Loucy (cell line): ENCODE measurements at regions not wholly inside any gene's neighbourhood (a gene's known extent, or its start where the extent isn't known, plus 50 kb on each side); places are given as distances from the start of the nearest gene placed in this dataset.

ENCODE experiments used
- H2AFZ ChIP-seq: fragments of 200-600 bp; sonication (generic); 2 replicates; pipeline ENCODE4 v1.6.0; 2016; ENCODE audit warnings: antibody characterized with exemption, mild to moderate bottlenecking, low read length, moderate library complexity
- H3F3A ChIP-seq: fragments of 200-600 bp; 2 replicates; pipeline ENCODE4 v1.6.0; 2016; ENCODE audit warnings: antibody characterized with exemption, low read depth, mild to moderate bottlenecking
- H3K27me3 ChIP-seq: fragments of 200-600 bp; sonication (generic); 2 replicates; pipeline ENCODE4 v1.6.1; 2014; ENCODE audit warnings: low read length, mild to moderate bottlenecking; ENCODE audit not compliant: insufficient read depth, poor library complexity, severe bottlenecking
- H3K36me3 ChIP-seq: fragments of 200-600 bp; sonication (generic); 2 replicates; pipeline ENCODE4 v1.6.1; 2016; ENCODE audit warnings: low read length; ENCODE audit not compliant: insufficient read depth
- H3K4me1 ChIP-seq: fragments of 200-600 bp; sonication (generic); 2 replicates; pipeline ENCODE4 v1.5.1; 2014; ENCODE audit warnings: low read length, mild to moderate bottlenecking; ENCODE audit not compliant: insufficient read depth, poor library complexity, severe bottlenecking
- H3K4me2 ChIP-seq: fragments of 200-600 bp; sonication (generic); 2 replicates; pipeline ENCODE4 v1.6.0; 2014; ENCODE audit warnings: antibody characterized with exemption, low read length, low read depth, mild to moderate bottlenecking; ENCODE audit not compliant: poor library complexity, severe bottlenecking
- H3K4me3 ChIP-seq: fragments of 200-600 bp; sonication (generic); 2 replicates; pipeline ENCODE4 v1.5.1; 2014; ENCODE audit warnings: low read length, mild to moderate bottlenecking, mixed read lengths; ENCODE audit not compliant: poor library complexity, severe bottlenecking
- H3K79me2 ChIP-seq: fragments of 200-600 bp; sonication (generic); 2 replicates; pipeline ENCODE4 v1.6.1; 2014; ENCODE audit warnings: low read length; ENCODE audit not compliant: insufficient read depth
- H3K9ac ChIP-seq: fragments of 200-600 bp; sonication (generic); 2 replicates; pipeline ENCODE4 v1.6.0; 2014; ENCODE audit warnings: mild to moderate bottlenecking, low read depth, low read length, moderate library complexity; ENCODE audit not compliant: poor library complexity, severe bottlenecking
- H3K9me2 ChIP-seq: fragments of 200-600 bp; sonication (generic); replicated peaks from 2 replicates; pipeline ENCODE4 v1.6.1; 2016; ENCODE audit warnings: low read depth, low read length, mixed read lengths
- H3K9me3 ChIP-seq: fragments of 200-600 bp; sonication (generic); 2 replicates; pipeline ENCODE4 v1.6.1; 2014; ENCODE audit warnings: mild to moderate bottlenecking, antibody characterized with exemption, low read length, low read depth; ENCODE audit not compliant: insufficient read depth
- H4K20me1 ChIP-seq: fragments of 200-600 bp; sonication (generic); 2 replicates; pipeline ENCODE4 v1.6.0; 2014; ENCODE audit warnings: antibody characterized with exemption, low read length, mild to moderate bottlenecking; ENCODE audit not compliant: insufficient read depth, poor library complexity, severe bottlenecking
- CTCF ChIP-seq: fragments of 200-600 bp; sonication (generic); conservative IDR thresholded peaks from 2 replicates; pipeline ENCODE4 v1.5.1; 2014; ENCODE audit warnings: mild to moderate bottlenecking, antibody characterized with exemption, low read length
- EZH2phosphoT487 ChIP-seq: fragments of 200-600 bp; IDR thresholded peaks from 2 replicates; pipeline ENCODE4 v1.6.1; 2018; ENCODE audit warnings: antibody characterized with exemption, mild to moderate bottlenecking, moderate library complexity, borderline replicate concordance

- no peak overlapping the region for H2AFZ ChIP-seq
- H3F3A ChIP-seq, result no peaks in the 10 kb centered on the region
- H3K79me2 ChIP-seq, result no peaks in the 10 kb centered on the region
- TF ChIP-seq EZH2phosphoT487 (no peak), CTCF (no peak)
- H3K9me2 ChIP-seq, result no peaks in the 10 kb centered on the region
- no peaks in the 10 kb centered on the region for H4K20me1 ChIP-seq
- H3K27me3 ChIP-seq, result no peaks in the 10 kb centered on the region
- H3K4me3 ChIP-seq, result no peak overlapping the region
- no peaks in the 10 kb centered on the region for H3K4me1 ChIP-seq
- H3K9ac ChIP-seq, result no peak overlapping the region
- H3K36me3 ChIP-seq, result no peaks in the 10 kb centered on the region
- no peaks in the 10 kb centered on the region for H3K9me3 ChIP-seq
- no peak overlapping the region for H3K4me2 ChIP-seq
These were observed 542.0 kb downstream of the MIAT start for GRCh38 chr22:27199354-27199753.

- Histone ChIP-seq H2AFZ (no peak overlapping the region), H3K4me2 (no peak overlapping the region), H3K4me3 (no peak overlapping the region), H3K79me2 (no peaks in the 10 kb centered on the region), H3K9me3 (no peaks in the 10 kb centered on the region), H3K4me1 (no peaks in the 10 kb centered on the region), H3K9me2 (no peaks in the 10 kb centered on the region), H3K9ac (no peak overlapping the region), H3K27me3 (no peaks in the 10 kb centered on the region), H3K36me3 (no peaks in the 10 kb centered on the region), H3F3A (no peaks in the 10 kb centered on the region), H4K20me1 (no peaks in the 10 kb centered on the region)
- no peak for TF ChIP-seq CTCF
- TF ChIP-seq EZH2phosphoT487, result no peak
These were observed 543.9 kb downstream of the MIAT start for GRCh38 chr22:27201276-27201675.

GRCh38 chr22:27201741-27202140 lies 544.4 kb downstream of the MIAT start:
- Histone ChIP-seq H3K36me3 (no peaks in the 10 kb centered on the region), H3K9me3 (no peaks in the 10 kb centered on the region), H3K4me1 (no peaks in the 10 kb centered on the region), H3K9me2 (no peaks in the 10 kb centered on the region), H3K27me3 (no peaks in the 10 kb centered on the region), H3K9ac (no peak overlapping the region), H4K20me1 (no peaks in the 10 kb centered on the region), H3K79me2 (no peaks in the 10 kb centered on the region), H3K4me2 (no peak overlapping the region), H3K4me3 (no peak overlapping the region), H2AFZ (no peak overlapping the region), H3F3A (no peaks in the 10 kb centered on the region)
- no peak for TF ChIP-seq CTCF
- TF ChIP-seq EZH2phosphoT487, result no peak
